B cell (primary cell): ENCODE measurements at regions not wholly inside any gene's neighbourhood (a gene's known extent, or its start where the extent isn't known, plus 50 kb on each side); places are given as distances from the start of the nearest gene placed in this dataset.

Source experiments
- ATAC-seq: fragments of 200-7000 bp; cut with Tn5 transposase; one replicate; pipeline ENCODE4 v1.10.0; 2021; ENCODE audit warnings: low read depth, mild to moderate bottlenecking, moderate number of reproducible peaks, moderate library complexity
- CTCF ChIA-PET: fragments of 350-600 bp; sonication (Branson Sonifier 250); formaldehyde crosslinking; loops from one replicate; lab custom pipeline; 2021; ENCODE audit warnings: antibody characterized with exemption, inconsistent platforms; lab: Charles Lee
- POLR2A ChIA-PET: fragments of 350-600 bp; sonication (Branson Sonifier 250); formaldehyde crosslinking; loops from one replicate; lab custom pipeline; 2021; ENCODE audit warnings: antibody characterized with exemption; lab: Charles Lee
- DNase-seq: peaks from one replicate; pipeline ENCODE4 v3.0.0; 2013
- H2AFZ ChIP-seq: 2 replicates; pipeline ENCODE4 v1.6.1; 2012; ENCODE audit warnings: mild to moderate bottlenecking, low read depth, low read length; ENCODE audit not compliant: insufficient read depth, poor library complexity, severe bottlenecking
- H3K27ac ChIP-seq, 2 donors: 1 replicate in 1 of 2; 2 replicates in 1 of 2; pipeline ENCODE4 v1.5.1; 2012 to 2013; ENCODE audit warnings: low read length in 2 of 2, mild to moderate bottlenecking in 2 of 2, moderate library complexity in 1 of 2
- H3K27me3 ChIP-seq, 4 experiments: fragments of 200-600 bp in 1 of 4; sonication (generic) in 1 of 4; replicated peaks in 1 of 4; 1 replicate in 2 of 4; 2 replicates in 2 of 4; pipeline versions ENCODE4 v1.6.1 to v1.7.0; 2013 to 2016; ENCODE audit warnings: low read length in 3 of 4, mild to moderate bottlenecking in 2 of 4, mixed read lengths in 1 of 4, moderate library complexity in 1 of 4; ENCODE audit not compliant: insufficient read depth in 4 of 4, control insufficient read depth in 3 of 4; ENCODE audit errors: control extremely low read depth in 1 of 4
- H3K36me3 ChIP-seq, 2 experiments: replicated peaks in 1 of 2; 1 replicate in 1 of 2; 2 replicates in 1 of 2; pipeline versions ENCODE4 v1.6.1 to v1.7.1; 2013; ENCODE audit warnings: low read length in 1 of 2; ENCODE audit not compliant: insufficient read depth in 2 of 2, control insufficient read depth in 1 of 2; ENCODE audit errors: control extremely low read depth in 1 of 2, extremely low read depth in 1 of 2
- H3K4me1 ChIP-seq, 2 donors: fragments of 200-600 bp in 1 of 2; sonication (generic) in 1 of 2; 1 replicate in 1 of 2; 2 replicates in 1 of 2; pipeline versions ENCODE4 v1.5.1 to v1.6.1; 2013 to 2017; ENCODE audit warnings: low read length in 2 of 2; ENCODE audit not compliant: control insufficient read depth in 2 of 2, insufficient read depth in 2 of 2
- H3K4me2 ChIP-seq: replicated peaks from 2 replicates; pipeline ENCODE3; 2012; ENCODE audit warnings: mild to moderate bottlenecking, low read depth, low read length; ENCODE audit not compliant: poor library complexity, severe bottlenecking
- H3K4me3 ChIP-seq, 5 experiments: fragments of 200-600 bp in 1 of 5; sonication (generic) in 1 of 5; 1 replicate in 3 of 5; 2 replicates in 2 of 5; pipeline versions ENCODE4 v1.5.1 to v1.7.0; 2011 to 2016; ENCODE audit warnings: low read length in 4 of 5, mild to moderate bottlenecking in 4 of 5, low read depth in 2 of 5, control low read depth in 1 of 5, moderate library complexity in 1 of 5; ENCODE audit not compliant: insufficient read depth in 1 of 5; ENCODE audit errors: control extremely low read depth in 1 of 5, extremely low read depth in 1 of 5
- H3K79me2 ChIP-seq: fragments of 200-600 bp; sonication (generic); one replicate; pipeline ENCODE4 v1.6.0; 2016; ENCODE audit warnings: low read length; ENCODE audit not compliant: control insufficient read depth, insufficient read depth
- H3K9ac ChIP-seq: fragments of 200-600 bp; sonication (generic); 2 replicates; pipeline ENCODE4 v1.6.1; 2017; ENCODE audit warnings: mild to moderate bottlenecking, low read length, moderate library complexity
- H3K9me3 ChIP-seq, 3 donors: one replicate each; pipeline versions ENCODE4 v1.6.1 to v1.7.1; 2013; ENCODE audit warnings: low read length in 2 of 3; ENCODE audit not compliant: control insufficient read depth in 2 of 3, insufficient read depth in 1 of 3; ENCODE audit errors: control extremely low read depth in 1 of 3
- H4K20me1 ChIP-seq: 2 replicates; pipeline ENCODE4 v1.6.0; 2012; ENCODE audit warnings: mild to moderate bottlenecking, low read length; ENCODE audit not compliant: insufficient read depth, control insufficient read depth, poor library complexity, severe bottlenecking
- H3K27ac Mint-ChIP-seq: one replicate; pipeline ENCODE4 v1.8.0; 2021; ENCODE audit warnings: mixed read lengths
- H3K27me3 Mint-ChIP-seq: one replicate; pipeline ENCODE4 v1.8.0; 2021; ENCODE audit warnings: mixed read lengths
- H3K4me1 Mint-ChIP-seq: one replicate; pipeline ENCODE4 v1.8.0; 2021; ENCODE audit warnings: mixed read lengths
- H3K4me3 Mint-ChIP-seq: one replicate; pipeline ENCODE4 v1.8.0; 2021; ENCODE audit warnings: mixed read lengths
- H3K9me3 Mint-ChIP-seq: one replicate; pipeline ENCODE4 v1.8.0; 2022; ENCODE audit warnings: mixed read lengths; ENCODE audit not compliant: insufficient read depth
- CTCF ChIP-seq: fragments of 200-600 bp; IDR thresholded peaks from one replicate; pipeline ENCODE4 v1.8.0; 2022; ENCODE audit warnings: antibody characterized with exemption, mild to moderate bottlenecking
- EZH2 ChIP-seq: IDR thresholded peaks from 2 replicates; pipeline ENCODE4 v1.6.1; 2012; ENCODE audit warnings: borderline replicate concordance, low read depth, mild to moderate bottlenecking, moderate library complexity, low read length; ENCODE audit not compliant: insufficient read depth, poor library complexity, severe bottlenecking
- WGBS: methylation state at CpG from one replicate; pipeline ENCODE4 v1.1.5; 2013; ENCODE audit warnings: missing lambda C conversion rate; ENCODE audit not compliant: insufficient coverage; 5-methylcytosine and 5-hydroxymethylcytosine counted together
- intact Hi-C: fragments of 100-400 bp; cut with micrococcal nuclease; formaldehyde crosslinking; loops from one replicate; pipeline ENCODE4 v1.10.0; 2022

GRCh38 chr11:115581871-115582639, 77.8 kb upstream of the CADM1 start:
- intact Hi-C loops = no loop called here
- no peaks in the 10 kb centered on the region for H3K4me1 Mint-ChIP-seq
- 86% methylated on average over 12 of the region's 20 CpGs for WGBS

More at GRCh38 chr11:115581871-115582639, 77.8 kb upstream of the CADM1 start:
- Mint-ChIP-seq H3K4me3 (no peak overlapping the region), H3K27me3 (no peaks in the 10 kb centered on the region), H3K9me3 (no peaks in the 10 kb centered on the region), H3K27ac (no peak overlapping the region)
- DNase-seq (no peak), ATAC-seq (no peak)
- Histone ChIP-seq H3K79me2 (no peaks in the 10 kb centered on the region), H3K4me2 (no peak overlapping the region), H2AFZ (no peak overlapping the region), H3K4me1 (no peaks in the 10 kb centered on the region), H3K27ac (no peak overlapping the region), H3K36me3 (no peaks in the 10 kb centered on the region), H3K9me3 (peaks cover 0 to 7% (median 0%) of the 10 kb centered on the region in 3 donors), H3K4me3 (no peak overlapping the region), H3K27me3 (no peaks in the 10 kb centered on the region), H4K20me1 (no peaks in the 10 kb centered on the region), H3K9ac (no peak overlapping the region)
- POLR2A ChIA-PET = no interaction called here
- TF ChIP-seq CTCF (no peak), EZH2 (no peak)
- CTCF ChIA-PET = no interaction called here
